ENCODE measurements at regions not wholly inside any gene's neighbourhood (a gene's known extent, or its start where the extent isn't known, plus 50 kb on each side); places are given as distances from the start of the nearest gene placed in this dataset.

DNA sequence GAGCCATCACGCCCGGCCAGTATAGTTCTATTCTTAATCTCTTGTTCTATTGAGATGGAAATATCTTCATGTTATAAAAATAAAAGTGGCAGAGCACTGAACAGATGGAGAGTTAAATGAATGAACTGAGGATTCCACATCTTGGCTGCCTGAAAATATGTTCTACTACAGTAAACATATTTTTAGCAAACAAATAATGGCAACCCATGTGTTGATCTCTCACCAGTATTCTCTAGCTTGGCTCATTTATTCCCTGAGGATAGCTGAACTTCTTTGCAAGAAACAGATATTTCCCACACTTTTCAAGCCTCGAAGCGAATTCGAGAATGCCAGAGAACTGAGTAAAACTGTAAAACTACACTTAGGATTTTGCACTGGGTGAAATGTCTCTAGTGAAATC, 58.9 kb downstream of the DIRAS3 start:
- FAIRE-seq: no peak

DNA sequence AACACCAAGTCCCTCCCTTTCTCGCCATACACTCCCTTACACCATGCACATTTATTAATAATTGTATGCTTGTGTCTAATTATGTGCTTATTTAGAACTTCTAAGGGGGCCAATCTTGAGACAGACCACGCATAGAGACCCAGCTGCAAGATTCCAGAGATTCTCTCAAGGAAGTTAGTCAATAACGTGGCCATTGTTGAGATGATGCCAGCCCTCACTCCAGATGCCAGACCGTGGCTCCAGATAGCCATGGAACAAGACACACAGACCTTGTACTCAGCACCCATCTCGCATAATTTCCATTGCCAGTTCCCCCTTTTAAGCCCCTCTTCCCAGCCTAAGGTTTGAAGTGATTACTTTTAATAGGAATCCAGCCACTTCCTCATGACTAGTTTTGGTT, 62.4 kb downstream of the DIRAS3 start:
- FAIRE-seq: no peak

DNA sequence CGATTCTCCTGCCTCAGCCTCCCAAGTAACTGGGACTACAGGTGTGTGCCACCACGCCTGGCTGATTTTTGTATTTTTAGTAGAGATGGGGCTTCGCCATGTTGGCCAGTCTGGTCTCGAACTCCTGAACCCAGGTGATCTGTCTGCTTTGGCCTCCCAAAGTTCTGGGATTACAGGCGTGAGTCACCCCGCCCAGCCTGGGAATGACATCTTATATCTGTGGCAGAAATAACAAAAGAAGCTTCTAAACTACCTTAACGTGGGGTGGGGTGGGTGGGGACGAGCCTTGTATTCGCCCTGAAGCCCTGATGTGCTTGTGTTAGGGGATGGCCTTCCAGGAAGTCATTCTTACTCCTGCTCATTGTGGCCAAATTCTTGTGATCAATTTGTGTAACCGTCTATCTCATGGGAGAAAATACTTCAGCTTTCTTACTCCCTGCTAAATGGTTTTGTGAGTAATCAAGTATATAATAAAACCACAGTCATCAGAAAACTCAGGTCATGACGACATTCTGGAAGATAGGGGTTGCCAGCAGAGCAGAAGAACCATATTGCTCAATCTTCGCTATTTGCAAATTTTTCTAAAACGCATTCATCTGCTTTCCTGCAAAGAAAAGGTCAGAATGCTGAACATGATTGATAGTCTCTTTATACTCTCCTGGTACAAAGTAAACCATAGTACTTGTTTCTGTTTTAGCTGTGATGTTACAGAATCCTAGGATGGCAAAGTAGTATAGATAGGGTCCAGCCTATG, 63.2 kb downstream of the DIRAS3 start:
- no peak for FAIRE-seq

DNA sequence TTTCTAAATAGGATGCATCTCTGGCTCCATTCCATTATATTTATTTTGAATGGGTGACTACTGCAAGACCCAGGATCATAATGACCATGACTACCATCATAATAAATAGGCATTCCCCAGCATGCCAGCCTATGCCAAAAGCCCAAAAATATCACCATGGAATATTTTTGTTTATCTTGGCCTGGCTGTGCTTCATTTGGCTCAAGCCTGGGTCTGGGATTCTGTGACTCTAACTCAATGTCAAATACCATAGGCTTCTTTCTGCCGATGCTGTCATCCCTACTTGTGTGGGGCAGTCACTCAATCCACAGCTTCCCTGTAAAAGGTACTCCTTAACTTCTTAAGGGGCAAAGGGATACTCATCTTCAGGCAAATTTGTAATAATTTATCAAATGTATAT, 66.6 kb downstream of the DIRAS3 start:
- no peak for FAIRE-seq

DNA sequence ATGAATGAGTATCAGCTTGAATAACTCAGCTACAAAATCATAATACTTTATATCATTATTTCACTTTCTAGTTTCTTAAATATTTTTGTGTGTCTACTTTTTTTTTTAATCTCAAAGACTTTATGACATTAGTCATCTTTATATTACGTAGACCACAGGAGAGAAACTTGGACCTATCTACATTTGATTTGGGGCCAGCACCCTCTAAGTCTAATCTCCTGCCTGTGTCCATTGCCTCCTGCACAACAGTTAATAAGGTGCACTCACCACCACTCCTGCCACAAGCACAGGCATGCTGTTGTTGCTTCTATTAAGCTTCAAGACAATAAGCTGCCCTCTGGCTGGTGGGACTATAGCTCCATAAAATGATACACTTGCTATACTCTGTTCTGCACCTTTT, 70.4 kb downstream of the DIRAS3 start:
- FAIRE-seq: no peak

DNA sequence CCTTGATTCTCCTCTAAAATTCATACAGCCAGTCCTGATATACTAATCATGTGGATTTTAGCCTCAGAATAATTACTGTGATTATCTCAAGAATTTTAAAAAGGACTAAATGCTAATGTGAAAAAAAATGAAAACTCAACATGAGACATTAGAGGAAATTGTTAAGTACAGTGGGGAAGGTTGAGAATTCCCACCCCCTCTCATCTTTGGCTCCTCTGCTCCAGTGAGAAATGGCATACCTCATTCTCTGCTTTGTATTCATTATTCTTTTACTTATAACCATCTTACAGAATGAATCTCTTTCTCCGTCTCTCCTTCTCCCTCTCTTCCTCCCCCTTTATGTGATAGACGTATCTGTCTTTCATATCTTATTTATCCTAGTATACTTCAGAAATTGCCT, 70.9 kb downstream of the DIRAS3 start:
- FAIRE-seq: no peak

DNA sequence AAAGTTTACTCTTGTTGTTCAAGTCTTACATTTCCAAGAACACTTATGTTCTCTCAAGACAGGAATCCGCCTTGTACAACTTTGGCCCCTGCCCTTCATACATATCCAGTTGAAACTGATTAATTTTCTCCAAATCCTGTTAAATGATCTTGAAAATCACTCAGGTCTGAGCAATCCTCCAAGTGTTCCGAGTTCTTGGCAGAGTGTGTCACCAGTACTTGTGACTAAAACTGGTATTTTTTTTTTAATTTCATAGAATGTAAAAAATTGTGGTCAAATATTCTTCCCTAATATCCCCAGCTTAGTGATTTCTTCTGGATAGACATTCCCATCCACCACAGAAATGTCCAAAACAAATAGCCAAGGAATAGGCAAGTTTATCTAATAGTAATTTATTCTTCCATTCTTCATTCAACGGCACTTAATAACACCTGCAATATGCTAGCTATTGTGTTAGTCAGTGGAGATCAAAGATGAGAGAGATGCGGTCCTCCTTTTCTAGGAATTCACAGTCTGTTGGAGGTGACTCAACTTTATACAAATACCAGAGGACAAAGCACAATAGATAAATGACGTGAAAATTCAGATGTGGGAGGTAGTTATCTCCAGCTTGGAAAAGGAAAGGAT, 71.4 kb downstream of the DIRAS3 start:
- no peak for FAIRE-seq

DNA sequence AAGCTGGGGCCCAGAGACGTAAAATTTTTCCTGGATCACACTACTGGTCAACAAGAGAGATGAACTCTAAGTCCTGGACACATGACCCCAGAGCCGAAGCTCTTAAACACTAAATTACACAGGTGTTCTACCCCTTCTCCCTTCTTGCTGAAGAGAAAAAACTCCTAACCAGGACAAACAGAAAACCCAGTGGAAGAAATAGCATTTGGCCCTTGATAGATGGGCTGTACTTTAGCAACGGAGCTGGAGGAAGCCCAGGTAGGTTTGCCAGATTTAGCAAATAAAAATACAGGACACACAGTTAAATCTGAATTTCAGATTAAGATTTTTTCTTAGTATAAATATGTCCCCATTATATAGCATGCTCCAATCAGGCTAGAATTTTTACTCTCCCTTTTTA, 72.7 kb downstream of the DIRAS3 start:
- no peak for FAIRE-seq

DNA sequence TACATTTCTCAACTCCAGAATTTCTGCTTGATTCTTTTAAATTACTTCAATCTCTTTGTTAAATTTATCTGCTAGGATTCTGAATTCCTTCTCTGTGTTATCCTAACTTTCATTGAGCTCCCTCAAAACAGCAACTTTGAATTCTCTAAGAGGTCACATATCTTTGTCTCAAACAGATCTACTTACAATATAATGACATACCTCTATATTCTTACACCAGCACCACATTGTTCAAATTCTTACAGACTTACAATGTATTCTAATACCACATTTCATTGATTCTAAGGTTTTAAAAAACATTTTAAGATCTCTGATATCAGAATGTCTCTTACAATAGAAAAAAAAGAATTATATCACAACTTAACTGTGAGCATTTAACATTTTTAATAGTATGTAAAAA, 77.4 kb downstream of the DIRAS3 start:
- no peak for FAIRE-seq

DNA sequence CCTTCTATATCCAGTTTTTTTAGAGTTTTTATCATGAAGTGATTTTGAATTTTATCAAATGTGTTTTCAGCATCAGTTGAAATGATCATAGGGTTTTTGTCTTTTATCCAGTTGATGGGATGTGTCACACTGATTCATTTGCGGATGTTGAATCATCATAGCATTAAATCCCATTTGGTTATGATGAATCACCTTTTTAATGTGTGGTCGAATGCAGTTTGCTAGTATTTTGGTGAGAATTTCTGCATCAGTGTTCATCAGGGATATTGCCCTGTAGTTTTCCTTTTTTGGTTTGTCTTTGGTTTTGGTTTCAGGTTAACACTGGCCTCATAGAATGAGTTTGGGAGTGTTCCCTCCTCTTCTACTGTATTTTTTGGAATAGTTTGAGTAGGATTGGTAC, 80.3 kb downstream of the DIRAS3 start:
- no peak for FAIRE-seq

DNA sequence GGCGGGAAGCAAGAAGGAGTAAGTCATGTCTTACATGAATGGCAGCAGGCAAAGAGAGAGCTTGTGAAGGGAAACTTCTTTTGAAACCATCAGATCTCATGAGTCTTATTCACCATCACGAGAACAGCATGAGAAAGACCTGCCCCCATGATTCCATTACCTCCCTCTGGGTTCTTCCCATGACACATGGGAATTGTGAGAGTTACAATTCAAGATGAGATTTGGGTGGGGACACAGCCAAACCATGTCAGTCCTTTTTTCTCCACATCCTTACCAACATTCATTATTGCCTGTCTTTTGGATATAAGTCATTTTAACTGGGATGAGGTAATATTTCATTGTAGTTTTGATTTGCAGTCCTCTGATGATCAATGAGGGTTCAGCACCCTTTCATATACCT, 81.0 kb downstream of the DIRAS3 start:
- no peak for FAIRE-seq

DNA sequence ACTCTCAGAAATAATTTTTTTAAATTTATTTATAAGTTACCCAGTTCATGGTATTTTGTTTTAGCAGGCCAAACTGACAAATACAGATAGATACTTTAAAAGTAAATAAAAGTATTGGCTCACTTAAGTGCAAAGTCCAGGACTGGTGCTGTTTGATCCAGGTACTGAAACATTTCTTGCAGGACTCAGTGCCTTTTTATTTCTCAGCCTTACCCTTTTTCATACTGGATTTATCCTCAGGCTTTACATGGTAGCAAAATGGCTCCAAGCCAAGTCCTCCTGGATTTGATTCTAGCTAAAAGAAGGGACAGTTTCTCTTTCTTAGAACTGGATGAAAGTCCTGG, 83.8 kb downstream of the DIRAS3 start:
- no peak for FAIRE-seq

DNA sequence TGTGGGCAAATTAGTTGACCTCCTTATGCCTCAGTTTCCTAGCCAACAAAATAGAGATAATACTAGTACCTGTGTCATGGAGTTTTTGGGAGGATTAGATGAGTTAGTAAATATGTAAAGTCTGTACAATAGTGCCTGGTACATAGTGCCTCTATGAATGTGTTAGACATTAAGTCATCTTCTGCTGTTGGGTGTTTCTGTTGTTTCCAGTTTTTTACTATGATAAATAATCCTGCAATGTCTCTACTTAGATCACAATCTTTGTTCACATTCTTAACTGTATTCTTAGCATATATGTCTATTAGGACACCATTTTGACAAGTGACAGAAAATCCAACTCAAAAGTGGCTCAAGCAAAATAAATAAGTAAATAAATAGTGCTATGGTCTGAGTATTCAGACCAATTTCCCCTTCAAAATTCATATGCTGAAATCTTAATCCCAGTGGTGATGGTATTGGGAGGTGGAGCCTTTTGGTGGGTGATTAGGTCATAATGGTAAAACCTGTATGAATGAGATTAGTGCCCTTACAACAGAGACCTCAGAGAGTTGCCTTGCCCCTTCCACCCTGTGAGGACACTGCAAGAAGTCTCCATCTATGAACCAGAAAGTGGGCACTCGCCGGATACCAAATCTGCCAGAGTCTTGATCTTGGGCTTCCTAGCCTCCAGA, 84.3 kb downstream of the DIRAS3 start:
- no peak for FAIRE-seq

DNA sequence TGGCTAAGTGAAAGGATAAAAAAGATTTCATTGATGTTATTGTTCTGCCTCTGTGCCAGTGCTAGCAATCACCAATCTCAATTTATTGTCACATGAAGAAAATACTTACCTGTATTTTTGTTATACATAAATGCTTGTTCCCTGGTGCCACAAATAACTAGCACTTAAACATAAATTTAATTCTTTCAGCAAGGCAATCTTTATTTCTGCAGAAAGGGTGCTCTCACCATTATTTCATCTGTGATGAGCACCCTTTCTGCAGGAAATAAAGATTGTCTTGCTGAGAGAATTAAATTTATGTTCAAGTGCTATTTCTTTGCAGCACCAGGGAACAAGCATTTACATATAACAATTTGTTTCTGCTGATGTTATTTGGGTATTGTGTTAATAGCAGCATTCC, 87.2 kb downstream of the DIRAS3 start:
- no peak for FAIRE-seq

DNA sequence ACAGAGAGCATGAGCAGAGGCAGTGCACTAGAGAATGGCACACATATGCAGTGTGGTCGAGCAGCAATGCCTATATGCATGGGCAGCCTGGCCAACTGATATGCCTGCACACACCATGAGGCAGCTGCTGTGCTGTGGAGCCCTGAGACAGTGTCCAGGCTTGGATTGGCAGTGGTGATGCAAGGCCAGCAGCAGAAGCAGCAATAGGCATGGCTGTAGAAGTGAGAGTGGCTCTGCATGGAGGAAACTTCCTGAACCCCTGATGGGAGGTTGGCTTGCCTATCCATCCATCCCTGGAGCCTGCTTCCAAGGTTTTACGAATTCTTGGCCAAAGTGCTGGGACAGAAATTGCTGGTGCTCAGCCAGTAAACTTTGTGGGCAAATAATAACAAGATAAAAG, 89.7 kb downstream of the DIRAS3 start:
- FAIRE-seq: no peak

DNA sequence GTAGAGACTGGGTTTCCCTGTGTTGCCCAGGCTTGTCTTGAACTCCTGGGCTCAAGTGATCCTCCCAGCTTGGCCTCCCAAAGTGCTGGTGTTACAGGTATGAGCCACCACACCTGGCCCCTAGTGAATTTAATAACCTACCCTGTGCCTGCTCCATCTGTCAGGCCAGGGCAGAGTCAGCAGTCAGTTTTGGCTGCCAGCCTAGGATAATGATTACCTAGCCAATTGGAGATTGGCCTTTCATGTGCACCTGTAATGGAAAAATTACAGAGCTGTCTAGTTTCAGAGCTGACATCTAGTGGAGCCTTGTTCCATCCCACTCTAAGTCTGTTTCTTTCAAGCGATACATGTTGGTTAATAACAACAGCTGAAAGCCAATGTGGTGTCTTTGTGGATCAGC, 92.0 kb downstream of the DIRAS3 start:
- no peak for FAIRE-seq

DNA sequence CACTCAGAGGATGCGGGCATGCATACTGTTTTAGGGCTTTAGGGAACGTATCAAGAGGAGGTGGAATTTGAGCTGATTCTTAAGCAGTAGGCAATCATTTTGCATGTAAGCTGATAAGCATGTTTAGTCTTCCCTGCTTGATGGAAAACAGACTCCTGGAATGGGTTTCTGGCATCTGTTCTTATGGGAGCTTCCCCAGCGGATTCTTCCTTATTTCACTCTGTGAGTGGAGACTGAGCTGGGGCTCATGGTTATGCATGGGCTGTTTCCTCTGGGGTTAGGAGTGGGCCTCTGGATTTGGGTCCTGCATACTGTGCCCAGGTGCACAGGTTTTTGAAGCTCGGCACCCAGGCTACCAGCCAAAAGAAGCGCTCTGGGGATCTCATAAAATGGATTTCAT, 93.4 kb downstream of the DIRAS3 start:
- FAIRE-seq: no peak

DNA sequence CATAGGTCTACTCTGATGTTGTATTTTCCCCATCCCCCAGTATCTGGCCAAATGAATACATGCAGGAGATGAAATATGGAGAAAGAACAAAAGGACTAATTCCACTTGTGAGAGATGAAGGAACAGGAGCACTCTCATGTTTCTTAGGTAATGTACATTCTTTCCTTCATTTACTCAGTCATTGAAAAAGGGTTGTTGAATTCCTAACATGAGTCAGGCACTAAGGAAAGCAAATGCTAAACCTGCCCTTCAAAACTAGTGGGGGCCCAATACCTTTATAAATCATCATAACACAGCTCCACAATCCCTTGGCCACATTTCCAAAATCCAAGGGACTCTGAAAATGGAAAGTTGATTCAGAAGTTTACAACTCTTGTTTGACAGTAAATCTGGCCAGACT, 94.3 kb downstream of the DIRAS3 start:
- FAIRE-seq: no peak

DNA sequence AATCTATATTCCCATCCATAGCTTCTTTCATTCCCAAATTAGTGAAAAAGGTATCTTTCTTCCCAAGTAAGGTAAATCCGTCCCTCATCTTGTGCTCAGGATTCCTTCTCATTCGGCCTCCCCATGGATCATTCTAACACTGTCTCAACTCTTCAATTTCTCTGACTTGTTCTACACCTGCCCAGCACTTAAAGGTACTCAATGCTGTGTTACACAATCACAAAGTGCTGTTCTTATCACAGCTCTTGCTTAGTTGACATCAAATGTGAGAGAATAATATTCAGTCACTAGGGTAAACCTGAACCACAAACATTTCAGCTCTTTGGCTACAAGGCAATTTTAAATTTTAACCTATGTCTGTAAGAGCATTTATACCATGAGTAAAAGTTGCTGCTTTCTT, 94.8 kb downstream of the DIRAS3 start:
- FAIRE-seq: no peak

DNA sequence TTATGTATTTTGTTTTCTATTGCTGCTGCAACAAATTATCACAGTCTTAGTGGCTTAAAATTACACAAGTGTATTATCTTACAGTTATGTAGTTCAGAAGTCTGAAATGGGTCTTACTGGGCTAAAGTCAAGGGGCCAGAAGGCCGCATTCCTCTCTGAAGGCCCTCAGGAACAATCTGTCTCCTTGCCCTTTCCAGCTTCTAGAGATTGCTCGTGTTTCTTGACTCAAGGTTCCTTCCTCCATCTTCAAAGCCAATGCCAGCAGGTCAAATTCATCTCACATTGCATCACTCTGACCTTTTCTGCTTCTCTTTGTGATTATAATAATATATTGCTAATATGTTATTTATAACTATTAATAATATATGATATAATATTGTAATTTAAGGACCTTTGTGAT, 97.1 kb downstream of the DIRAS3 start:
- no peak for FAIRE-seq

DNA sequence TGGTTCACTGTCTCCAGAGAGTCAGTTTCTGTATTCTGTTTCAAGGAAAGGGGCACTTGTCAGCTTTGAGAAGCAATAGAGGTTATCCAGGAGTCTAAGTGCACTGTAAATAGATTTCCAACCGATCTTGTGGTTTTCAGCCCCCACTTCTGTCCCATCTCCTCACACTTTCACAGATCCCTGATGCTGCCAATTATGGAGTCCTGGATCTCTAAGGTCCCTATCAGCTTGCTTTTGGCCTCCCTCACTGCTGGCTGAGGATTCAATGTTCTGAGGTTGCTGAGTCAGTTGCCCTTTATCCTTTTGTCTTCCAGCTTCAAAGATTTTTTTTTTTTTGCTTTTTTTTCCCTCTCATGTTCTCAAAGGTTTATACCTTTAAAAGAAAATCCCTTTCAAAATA, 98.4 kb downstream of the DIRAS3 start:
- FAIRE-seq: no peak

DNA sequence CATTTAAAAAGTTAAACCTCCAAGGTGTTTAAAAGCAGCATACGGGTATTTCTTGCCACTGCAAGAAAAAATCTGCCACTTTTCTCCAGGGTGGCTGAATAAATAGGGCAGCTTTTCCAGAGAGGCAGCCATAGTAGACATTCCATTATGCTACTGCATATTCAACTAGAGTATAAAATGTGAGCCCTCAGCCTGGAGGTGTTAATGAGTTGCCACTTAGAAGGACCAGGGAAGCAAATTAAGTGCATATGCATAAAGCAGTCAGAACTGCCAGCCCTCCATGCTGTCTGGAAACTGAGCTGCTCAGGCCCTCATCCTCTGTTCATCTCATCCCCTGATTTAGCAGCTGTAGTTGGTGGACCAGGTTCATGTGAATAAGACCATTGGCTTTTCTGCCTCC, 99.4 kb downstream of the DIRAS3 start:
- no peak for FAIRE-seq

DNA sequence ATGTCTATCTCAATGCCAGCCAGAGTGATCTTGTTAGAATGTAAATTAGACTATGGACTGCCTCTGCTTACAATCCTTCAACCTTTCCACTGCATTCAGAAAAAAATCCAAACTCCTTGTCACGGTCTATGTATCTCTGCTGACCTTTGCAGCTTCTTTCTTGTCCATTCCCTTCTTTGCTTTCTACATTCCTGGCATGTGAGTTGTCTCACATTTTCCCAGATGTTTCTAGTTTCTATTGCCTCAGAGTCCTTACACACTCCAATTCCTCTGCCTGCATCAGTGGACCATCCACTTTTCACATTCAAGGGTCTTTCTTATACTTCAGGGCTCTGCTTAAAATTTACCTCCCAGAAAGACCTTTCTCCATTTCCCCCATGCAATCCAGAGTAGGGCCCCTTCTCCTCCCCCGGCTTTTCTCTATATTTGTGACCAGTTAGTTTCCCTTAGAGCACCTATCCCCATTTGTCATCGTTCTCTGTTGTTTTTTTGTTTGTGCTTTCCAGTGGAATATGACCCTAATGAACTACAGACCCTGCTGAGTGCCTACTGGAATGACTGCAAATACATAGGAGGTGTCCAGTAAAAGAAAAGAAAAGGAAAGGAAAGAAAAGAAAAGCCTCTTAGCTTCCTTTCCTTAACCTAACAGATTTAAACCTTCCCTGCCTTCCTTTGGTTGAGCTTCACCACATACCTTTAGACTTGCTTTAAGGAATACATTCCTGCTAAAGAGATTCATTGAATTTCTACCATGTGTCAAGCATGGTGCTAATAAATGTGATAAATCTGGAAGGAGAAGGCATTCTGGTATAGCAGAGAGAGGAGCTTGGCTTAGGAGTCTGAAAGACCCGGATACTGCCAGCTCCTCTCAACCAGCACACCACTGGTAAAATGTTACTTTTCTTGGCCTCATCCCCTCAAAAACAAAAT, 102.0 kb downstream of the DIRAS3 start:
- no peak for FAIRE-seq

DNA sequence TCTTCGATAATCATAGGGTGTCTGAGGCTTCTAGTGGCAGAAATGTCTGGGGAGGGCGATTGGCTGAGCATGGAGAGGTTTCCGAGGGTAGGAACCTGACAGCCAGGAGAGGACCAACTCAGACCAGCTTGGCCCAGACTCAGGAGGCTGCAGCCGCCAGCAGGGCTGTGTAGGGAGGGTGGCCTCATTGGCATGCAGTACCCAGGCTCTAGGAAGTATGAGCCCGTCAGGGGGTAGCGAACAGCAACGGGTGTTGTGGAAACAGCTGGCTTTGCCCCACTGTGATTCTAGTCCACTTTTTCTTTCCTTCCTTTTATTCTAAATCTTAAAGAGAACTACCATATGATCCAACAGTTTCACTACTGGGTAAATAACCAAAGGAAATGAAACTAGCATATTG, 103.3 kb downstream of the DIRAS3 start:
- FAIRE-seq: no peak
